Fibroblast of skin of scalp (primary cell): ENCODE measurements at regions not wholly inside any gene's neighbourhood (a gene's known extent, or its start where the extent isn't known, plus 50 kb on each side); places are given as distances from the start of the nearest gene placed in this dataset.

Source experiments
- DNase-seq: peaks from one replicate; pipeline ENCODE4 v3.0.0-alpha.2; 2013

GRCh38 chr4:165678236-165678935 lies 194.7 kb upstream of the TLL1 start:
- no peak for DNase-seq

- no peak for DNase-seq
Measured at GRCh38 chr4:165678936-165679325, 194.1 kb upstream of the TLL1 start.

- no peak for DNase-seq
Measured at GRCh38 chr4:165680821-165681220, 192.2 kb upstream of the TLL1 start.

GRCh38 chr4:165682611-165683010 lies 190.4 kb upstream of the TLL1 start:
- DNase-seq, result peak; percentile 21

GRCh38 chr4:165684177-165684805 lies 188.7 kb upstream of the TLL1 start:
- DNase-seq, result peak; percentile 76

GRCh38 chr4:165686756-165687155 lies 186.3 kb upstream of the TLL1 start:
- DNase-seq, result no peak

DNA sequence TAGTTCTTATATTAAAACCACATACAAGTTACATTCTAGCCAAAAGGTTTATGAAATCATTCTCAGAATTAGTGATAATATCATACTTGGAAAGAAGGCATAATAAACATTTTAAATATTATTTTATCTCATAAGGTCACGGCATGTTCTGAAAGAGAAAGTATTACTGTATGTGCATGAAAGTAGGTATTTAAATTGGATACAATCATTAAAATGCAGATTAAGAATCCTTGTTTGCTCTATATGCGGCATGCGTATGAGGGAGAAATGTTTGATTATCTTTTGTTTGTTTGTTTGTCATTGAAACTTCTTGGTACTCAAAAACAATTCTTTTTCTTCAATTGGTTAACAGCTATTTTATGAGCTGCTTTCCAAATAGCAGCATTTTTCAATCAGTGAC lies 183.9 kb upstream of the TLL1 start:
- DNase-seq, result no peak

GRCh38 chr4:165692082-165692481 lies 181.0 kb upstream of the TLL1 start:
- DNase-seq, result no peak

GRCh38 chr4:165698272-165698671 lies 174.8 kb upstream of the TLL1 start:
- DNase-seq, result no peak

DNA sequence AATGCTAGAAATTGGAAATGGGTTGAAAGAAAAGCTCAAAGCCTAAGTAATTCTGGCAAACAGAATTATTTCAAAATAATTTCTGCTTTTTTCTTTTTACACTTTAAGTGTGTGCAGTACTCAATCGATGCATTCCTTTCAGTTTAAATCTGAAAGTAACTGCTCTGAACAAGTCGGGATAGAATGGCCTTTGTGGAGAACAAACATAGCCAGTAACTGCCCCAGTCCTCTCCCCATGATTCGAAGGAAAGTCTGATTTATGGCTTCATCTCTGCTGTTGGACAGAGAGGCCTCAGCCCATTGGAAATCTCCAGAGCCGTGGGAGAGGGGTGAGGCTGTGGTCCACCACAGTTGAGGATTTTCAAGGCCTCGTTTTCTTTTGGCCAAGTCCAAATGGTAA lies 174.0 kb upstream of the TLL1 start:
- no peak for DNase-seq

DNA sequence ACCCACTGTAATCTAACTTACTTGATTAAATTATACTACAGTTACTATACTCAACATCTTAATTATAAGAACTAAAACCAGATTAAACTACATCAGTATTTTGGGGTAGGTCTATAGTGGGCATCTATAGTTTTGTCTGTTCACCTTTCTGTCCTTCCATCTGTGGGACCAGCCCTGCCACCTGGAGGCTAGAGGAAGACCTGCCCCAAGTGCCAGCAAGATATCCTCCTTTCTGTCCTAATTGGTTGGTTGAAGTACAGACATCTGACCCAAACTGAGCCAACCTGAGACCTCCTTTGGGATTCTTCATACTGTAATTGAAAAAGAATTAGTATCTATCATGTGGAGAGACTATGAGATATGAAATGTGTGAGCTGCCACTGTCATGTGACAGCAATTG lies 172.2 kb upstream of the TLL1 start:
- DNase-seq, result no peak

- no peak for DNase-seq
Measured at GRCh38 chr4:165707128-165707527, 165.9 kb upstream of the TLL1 start.

DNA sequence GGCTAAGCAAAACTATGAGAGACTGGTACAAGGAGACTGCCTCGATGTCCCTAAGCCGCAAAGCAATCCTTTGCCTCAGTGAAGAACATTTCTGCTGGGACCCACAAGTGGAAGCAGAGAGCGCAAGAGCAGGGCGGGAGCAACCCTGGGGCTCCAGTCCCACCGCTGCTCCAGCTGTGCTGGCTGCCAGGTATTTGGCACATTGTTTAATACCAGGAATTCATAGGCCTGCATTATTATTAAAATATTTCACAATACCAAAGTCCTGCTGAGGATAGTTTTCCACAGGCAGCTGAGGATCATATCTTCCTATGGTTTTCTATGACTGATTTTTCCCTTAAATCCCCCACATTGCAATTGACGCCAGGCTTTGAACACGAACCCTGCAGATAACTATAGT lies 163.5 kb upstream of the TLL1 start:
- DNase-seq, result no peak

DNA sequence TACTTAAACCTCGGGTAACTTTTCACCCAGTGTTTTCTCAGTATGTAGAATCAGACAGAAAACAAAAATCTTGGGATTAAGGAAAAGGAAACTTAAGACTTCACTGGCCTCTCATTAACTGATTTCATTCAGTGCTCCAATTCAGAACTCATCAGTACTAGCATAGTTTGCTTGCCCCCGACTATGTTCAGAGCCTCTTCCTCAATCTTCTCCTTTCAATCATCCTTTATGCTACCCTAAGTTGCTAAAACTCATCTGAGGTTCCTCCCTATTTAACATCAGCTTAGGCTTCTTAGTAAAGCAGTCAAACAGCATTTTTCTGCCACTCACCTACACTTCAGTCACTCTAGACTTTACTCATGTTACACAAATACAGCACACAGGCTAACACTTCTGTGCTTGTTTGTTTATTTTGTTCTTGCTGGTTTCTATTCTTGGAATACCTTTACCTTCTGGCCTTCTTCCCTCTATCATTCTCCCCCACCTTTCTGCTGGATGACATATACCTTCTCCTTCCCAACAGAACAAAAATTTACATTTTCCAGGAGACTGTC lies 163.0 kb upstream of the TLL1 start:
- DNase-seq, result no peak

DNA sequence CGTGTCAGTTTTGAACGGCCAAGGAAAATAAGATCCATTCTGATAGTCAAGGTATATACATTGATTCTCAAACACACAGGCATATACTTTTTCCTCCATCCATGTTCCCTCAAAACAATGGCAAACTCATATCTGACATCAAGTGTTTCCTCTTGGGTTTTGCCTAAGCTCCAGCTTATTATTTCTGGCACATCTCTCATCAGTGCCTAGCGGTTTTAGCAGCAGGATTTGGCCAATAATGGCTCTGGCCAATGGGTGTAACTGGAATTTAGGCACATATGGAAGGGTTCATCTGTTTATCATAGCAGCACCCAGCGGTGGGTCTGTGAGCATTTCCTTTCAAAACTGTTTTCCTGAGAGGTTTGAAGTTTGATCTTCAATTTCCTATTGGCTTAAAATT lies 161.6 kb upstream of the TLL1 start:
- peak; percentile 30 for DNase-seq

GRCh38 chr4:165711912-165712311 lies 161.1 kb upstream of the TLL1 start:
- no peak for DNase-seq

DNA sequence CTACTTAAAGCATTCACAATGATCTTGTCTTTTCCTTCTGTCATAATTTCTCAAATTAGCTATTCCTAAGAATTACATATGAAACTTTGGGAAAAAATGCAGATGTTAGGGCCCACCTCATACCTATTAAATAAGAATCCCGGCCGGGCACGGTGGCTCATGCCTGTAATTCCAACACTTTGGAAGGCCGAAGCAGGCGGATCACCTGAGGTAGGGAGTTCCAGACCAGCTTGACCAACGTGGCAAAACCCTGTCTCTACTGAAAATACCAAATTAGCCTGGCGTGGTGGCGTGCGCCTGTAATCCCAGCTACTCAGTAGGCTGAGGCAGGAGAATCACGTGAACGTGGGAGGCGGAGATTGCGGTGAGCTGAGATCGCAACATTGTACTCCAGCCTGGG lies 158.4 kb upstream of the TLL1 start:
- DNase-seq, result no peak

DNA sequence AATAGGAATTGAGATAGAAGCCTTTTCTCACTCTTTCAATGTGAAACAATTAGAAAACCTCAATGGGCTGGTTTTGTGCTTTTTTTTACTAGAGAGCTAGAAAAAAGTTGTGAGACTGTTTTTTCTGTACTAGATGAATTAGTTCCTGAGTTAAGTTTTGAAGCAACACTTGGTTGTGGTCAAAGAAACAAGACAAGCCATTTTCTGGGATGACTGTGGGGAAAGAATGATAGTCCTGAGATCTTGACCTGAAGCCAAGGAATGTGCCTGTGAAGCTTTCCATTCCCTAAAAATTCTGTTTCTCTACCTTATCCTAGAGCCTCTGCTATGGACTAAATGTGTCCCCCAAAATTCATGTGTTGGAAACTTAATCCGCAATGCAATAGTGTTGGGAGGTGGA lies 157.8 kb upstream of the TLL1 start:
- no peak for DNase-seq

DNA sequence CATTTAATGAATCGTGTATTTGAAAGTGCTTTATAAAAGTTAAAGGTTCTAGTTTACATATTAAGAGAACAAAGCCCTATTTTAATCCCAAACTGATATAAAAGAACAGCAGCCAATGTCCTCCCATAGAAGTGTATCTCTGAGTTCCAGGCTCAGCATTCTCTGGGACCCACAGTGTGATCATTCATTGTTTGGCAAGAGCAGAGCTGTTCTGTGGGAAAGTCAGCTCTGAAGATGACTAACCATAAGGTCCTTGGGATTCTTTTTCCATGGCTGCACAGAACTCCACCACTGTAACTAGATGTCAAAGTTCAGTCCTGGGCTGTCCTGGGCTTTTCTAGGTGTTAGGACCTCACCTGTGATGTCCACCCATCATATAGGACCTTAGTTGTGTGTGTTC lies 157.0 kb upstream of the TLL1 start:
- DNase-seq, result peak; percentile 11

DNA sequence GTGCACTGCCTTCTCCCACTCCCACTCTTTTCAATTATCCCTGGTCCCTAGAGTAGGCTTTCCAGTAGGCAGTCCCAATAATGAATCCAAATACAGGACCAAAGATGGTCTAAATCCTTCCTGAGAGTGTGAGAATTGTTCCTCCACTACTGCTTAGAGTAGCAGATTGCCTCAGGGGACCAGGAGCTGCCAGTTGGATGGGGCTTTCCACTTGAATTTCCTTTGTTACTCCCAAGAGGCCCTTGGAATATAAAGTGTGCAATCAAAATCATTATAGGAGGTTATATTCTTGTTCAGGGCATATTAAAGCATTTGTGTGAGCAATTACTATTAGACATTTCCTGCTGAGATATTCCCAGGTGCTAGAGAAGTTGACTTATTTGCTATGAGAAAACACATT lies 156.6 kb upstream of the TLL1 start:
- DNase-seq, result no peak

GRCh38 chr4:165718660-165719059 lies 154.4 kb upstream of the TLL1 start:
- no peak for DNase-seq

DNA sequence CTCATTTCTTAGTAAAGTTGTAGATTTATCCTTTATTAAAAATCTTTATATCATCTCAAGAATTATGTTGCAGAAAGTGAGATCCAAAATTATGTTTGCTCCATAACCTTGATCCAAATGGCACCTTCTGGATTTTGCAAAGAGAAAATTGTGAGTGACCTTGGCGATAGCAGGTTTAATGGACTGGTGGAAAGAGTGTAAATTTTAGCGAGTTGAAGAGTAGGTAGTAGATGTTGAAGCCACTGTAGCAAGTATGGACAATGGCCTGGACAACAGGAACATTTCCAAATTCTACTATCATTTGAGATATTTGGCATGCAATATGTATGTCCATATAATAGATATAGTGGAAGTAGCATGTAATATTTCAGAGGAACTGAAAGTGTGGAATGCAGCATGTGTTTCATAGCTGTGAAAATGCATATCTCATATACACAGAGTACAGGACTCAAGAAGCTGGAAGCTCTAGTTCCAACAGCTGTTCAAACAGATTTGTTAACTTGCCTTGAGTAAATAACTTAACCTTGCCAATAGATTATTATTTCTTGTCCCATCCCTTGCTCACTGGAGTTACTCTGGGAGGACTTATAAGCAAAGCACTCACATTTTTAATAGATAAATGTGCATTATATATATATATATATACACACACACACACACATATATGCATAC lies 152.5 kb upstream of the TLL1 start:
- no peak for DNase-seq

- no peak for DNase-seq
Measured at GRCh38 chr4:165721815-165722214, 151.2 kb upstream of the TLL1 start.
